Body of pancreas (tissue), 4 donors: ENCODE measurements at regions not wholly inside any gene's neighbourhood (a gene's known extent, or its start where the extent isn't known, plus 50 kb on each side); places are given as distances from the start of the nearest gene placed in this dataset.

Source experiments
- ATAC-seq: fragments of 150-250 bp; one replicate; pipeline ENCODE4 v1.9.1; 2016
- DNase-seq, 4 donors: peaks; one replicate each; pipeline ENCODE4 v3.0.0-alpha.2; 2019
- H3K27ac ChIP-seq, 4 donors: fragments of 200-600 bp; sonication (generic); 1 replicate in 3 of 4; 2 replicates in 1 of 4; pipeline versions ENCODE4 v1.5.1 to v1.6.1; 2016 to 2019; ENCODE audit warnings: mild to moderate bottlenecking in 1 of 4, mixed read lengths in 1 of 4, moderate library complexity in 1 of 4
- H3K27me3 ChIP-seq, 2 donors: fragments of 200-600 bp; sonication (generic); one replicate each; pipeline ENCODE4 v1.6.0; 2016; ENCODE audit warnings: mild to moderate bottlenecking in 1 of 2
- H3K36me3 ChIP-seq, 2 donors: fragments of 200-600 bp; sonication (generic); replicated peaks in 1 of 2; 2 replicates each; pipeline ENCODE4 v1.5.1; 2016; ENCODE audit warnings: low read depth in 2 of 2; ENCODE audit not compliant: insufficient read depth in 1 of 2
- H3K4me1 ChIP-seq: fragments of 200-600 bp; sonication (generic); one replicate; pipeline ENCODE4 v1.6.0; 2016
- H3K4me3 ChIP-seq, 2 donors: fragments of 200-600 bp; sonication (generic); 1 replicate in 1 of 2; 2 replicates in 1 of 2; pipeline ENCODE4 v1.5.1; 2016 to 2019
- H3K9me3 ChIP-seq, 3 donors: fragments of 200-600 bp; sonication (generic); 1 replicate in 2 of 3; 2 replicates in 1 of 3; pipeline ENCODE4 v1.5.1; 2016
- POLR2A ChIP-seq, 3 donors: fragments of 450-650 bp; IDR thresholded peaks; one replicate each; pipeline ENCODE4 v1.6.1; 2016; ENCODE audit warnings: antibody characterized with exemption in 3 of 3, mild to moderate bottlenecking in 2 of 3
- WGBS, 2 donors: methylation state at CpG; one replicate each; pipeline ENCODE4 v1.1.5; 2017; 5-methylcytosine and 5-hydroxymethylcytosine counted together
- intact Hi-C: fragments of 100-400 bp; cut with DNase I; formaldehyde crosslinking; loops from one replicate; pipeline ENCODE4 v1.15.1; 2023
- TF ChIP-seq, protein P1 (sequence below), 7 experiments: fragments of 450-650 bp in 4 of 7; fragments of 200-600 bp in 3 of 7; sonication (generic) in 3 of 7; IDR thresholded peaks; one replicate each; pipeline ENCODE4 v1.5.1; 2016 to 2019; ENCODE audit warnings: antibody characterized with exemption in 7 of 7

- intact Hi-C loops, result no loop called here
- WGBS, 2 donors, result 72 to 75% methylated on average over 2 of the region's 3 CpGs
- no peak overlapping the region for H3K27ac ChIP-seq
- H3K27me3 ChIP-seq, result no peaks in the 10 kb centered on the region
- H3K36me3 ChIP-seq, result no peaks in the 10 kb centered on the region
- no peak overlapping the region for H3K4me3 ChIP-seq
- DNase-seq, result no peak
- H3K4me1 ChIP-seq, result no peaks in the 10 kb centered on the region
- no peaks in the 10 kb centered on the region for H3K9me3 ChIP-seq
- TF ChIP-seq POLR2A (IDR thresholded peaks at IDR 0.05), result no peak
- TF ChIP-seq, protein P1, sequence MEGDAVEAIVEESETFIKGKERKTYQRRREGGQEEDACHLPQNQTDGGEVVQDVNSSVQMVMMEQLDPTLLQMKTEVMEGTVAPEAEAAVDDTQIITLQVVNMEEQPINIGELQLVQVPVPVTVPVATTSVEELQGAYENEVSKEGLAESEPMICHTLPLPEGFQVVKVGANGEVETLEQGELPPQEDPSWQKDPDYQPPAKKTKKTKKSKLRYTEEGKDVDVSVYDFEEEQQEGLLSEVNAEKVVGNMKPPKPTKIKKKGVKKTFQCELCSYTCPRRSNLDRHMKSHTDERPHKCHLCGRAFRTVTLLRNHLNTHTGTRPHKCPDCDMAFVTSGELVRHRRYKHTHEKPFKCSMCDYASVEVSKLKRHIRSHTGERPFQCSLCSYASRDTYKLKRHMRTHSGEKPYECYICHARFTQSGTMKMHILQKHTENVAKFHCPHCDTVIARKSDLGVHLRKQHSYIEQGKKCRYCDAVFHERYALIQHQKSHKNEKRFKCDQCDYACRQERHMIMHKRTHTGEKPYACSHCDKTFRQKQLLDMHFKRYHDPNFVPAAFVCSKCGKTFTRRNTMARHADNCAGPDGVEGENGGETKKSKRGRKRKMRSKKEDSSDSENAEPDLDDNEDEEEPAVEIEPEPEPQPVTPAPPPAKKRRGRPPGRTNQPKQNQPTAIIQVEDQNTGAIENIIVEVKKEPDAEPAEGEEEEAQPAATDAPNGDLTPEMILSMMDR (IDR thresholded peaks at IDR 0.05), result no peak
- ATAC-seq, result no peak
Observed at GRCh38 chr6:80720824-80721223, 614.4 kb downstream of the BCKDHB start.

DNA sequence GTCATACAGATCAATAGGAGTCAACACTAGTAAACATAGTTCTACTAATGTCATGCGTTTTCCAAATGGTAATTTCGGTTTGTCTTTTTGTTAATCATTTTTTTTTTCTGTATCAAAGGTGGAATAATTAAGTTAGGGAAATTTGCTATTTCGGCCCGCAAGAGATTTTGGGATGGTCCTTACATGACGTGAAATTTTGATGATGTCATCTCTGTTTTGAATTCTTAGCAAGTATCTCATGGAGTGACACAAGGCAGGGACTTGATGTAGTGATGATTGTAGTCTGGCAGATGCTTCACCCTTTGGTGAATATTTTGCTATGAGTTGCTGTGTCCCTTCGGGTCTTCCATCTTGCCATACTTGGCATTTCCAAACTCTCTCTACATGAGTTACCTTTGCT is 608.0 kb downstream of the BCKDHB start:
- DNase-seq, result no peak
- no peak for ATAC-seq
- Histone ChIP-seq H3K27me3 (no peaks in the 10 kb centered on the region), H3K27ac (no peak overlapping the region), H3K9me3 (no peaks in the 10 kb centered on the region), H3K36me3 (no peaks in the 10 kb centered on the region), H3K4me3 (no peak overlapping the region), H3K4me1 (no peaks in the 10 kb centered on the region)
- intact Hi-C loops, result no loop called here
- TF ChIP-seq, protein P1 (IDR thresholded peaks at IDR 0.05), result no peak
- no peak for TF ChIP-seq POLR2A (IDR thresholded peaks at IDR 0.05)
- WGBS, 2 donors, result 53 to 61% methylated on average over 6 of the region's 6 CpGs

- no peak for TF ChIP-seq POLR2A (IDR thresholded peaks at IDR 0.05)
- TF ChIP-seq, protein P1 (IDR thresholded peaks at IDR 0.05), result no peak
- Histone ChIP-seq H3K27me3 (no peaks in the 10 kb centered on the region), H3K36me3 (no peaks in the 10 kb centered on the region), H3K9me3 (peaks cover 0 to 10% (median 0%) of the 10 kb centered on the region in 3 donors), H3K4me1 (no peaks in the 10 kb centered on the region), H3K27ac (no peak overlapping the region), H3K4me3 (no peak overlapping the region)
- intact Hi-C loops, result no loop called here
- ATAC-seq (no peak), DNase-seq (no peak)
- 80 to 85% methylated on average over 3 of the region's 3 CpGs for WGBS, 2 donors
Observed at GRCh38 chr6:80698459-80698858, 592.0 kb downstream of the BCKDHB start.

GRCh38 chr6:80696268-80696667 is 589.8 kb downstream of the BCKDHB start:
- Histone ChIP-seq H3K9me3 (no peaks in the 10 kb centered on the region), H3K27ac (no peak overlapping the region), H3K4me3 (no peak overlapping the region), H3K36me3 (no peaks in the 10 kb centered on the region), H3K27me3 (no peaks in the 10 kb centered on the region), H3K4me1 (no peaks in the 10 kb centered on the region)
- ATAC-seq (no peak), DNase-seq (no peak)
- TF ChIP-seq, protein P1 (IDR thresholded peaks at IDR 0.05), result no peak
- intact Hi-C loops, result no loop called here

GRCh38 chr6:80690551-80691131 is 584.2 kb downstream of the BCKDHB start:
- no peaks in the 10 kb centered on the region for H3K36me3 ChIP-seq
- ATAC-seq (peak; percentile 24), DNase-seq (no peak)
- no peak overlapping the region for H3K4me3 ChIP-seq
- intact Hi-C loops, result no loop called here
- TF ChIP-seq, protein P1 (IDR thresholded peaks at IDR 0.05), result no peak
- TF ChIP-seq POLR2A (IDR thresholded peaks at IDR 0.05), result no peak
- H3K4me1 ChIP-seq, result no peaks in the 10 kb centered on the region
- H3K27ac ChIP-seq, result no peak overlapping the region
- no peaks in the 10 kb centered on the region for H3K27me3 ChIP-seq
- H3K9me3 ChIP-seq, result no peaks in the 10 kb centered on the region
- WGBS, 2 donors, result 51 to 68% methylated on average over 6 of the region's 6 CpGs
